Stomach (tissue), 4 donors: ENCODE measurements at regions not wholly inside any gene's neighbourhood (a gene's known extent, or its start where the extent isn't known, plus 50 kb on each side); places are given as distances from the start of the nearest gene placed in this dataset.

Source experiments
- EP300 ChIP-seq: sonication (generic); formaldehyde crosslinking; IDR thresholded peaks from one replicate; pipeline ENCODE4 v1.6.1; 2017; ENCODE audit warnings: antibody characterized with exemption
- POLR2A ChIP-seq, 4 donors: fragments of 450-650 bp; IDR thresholded peaks; one replicate each; pipeline ENCODE4 v1.6.1; 2016; ENCODE audit warnings: antibody characterized with exemption in 4 of 4, control low read depth in 2 of 4, mild to moderate bottlenecking in 1 of 4, moderate library complexity in 1 of 4
- POLR2AphosphoS5 ChIP-seq, 3 donors: sonication (generic); formaldehyde crosslinking; IDR thresholded peaks; one replicate each; pipeline ENCODE4 v1.6.1; 2016; ENCODE audit warnings: antibody characterized with exemption in 3 of 3
- TF ChIP-seq, protein P1 (sequence below), 7 experiments: fragments of 450-650 bp in 4 of 7; fragments of 200-600 bp in 3 of 7; sonication (generic) in 3 of 7; IDR thresholded peaks; one replicate each; pipeline ENCODE4 v1.5.1; 2016 to 2019; ENCODE audit warnings: antibody characterized with exemption in 7 of 7, control low read depth in 2 of 7, mild to moderate bottlenecking in 1 of 7

DNA sequence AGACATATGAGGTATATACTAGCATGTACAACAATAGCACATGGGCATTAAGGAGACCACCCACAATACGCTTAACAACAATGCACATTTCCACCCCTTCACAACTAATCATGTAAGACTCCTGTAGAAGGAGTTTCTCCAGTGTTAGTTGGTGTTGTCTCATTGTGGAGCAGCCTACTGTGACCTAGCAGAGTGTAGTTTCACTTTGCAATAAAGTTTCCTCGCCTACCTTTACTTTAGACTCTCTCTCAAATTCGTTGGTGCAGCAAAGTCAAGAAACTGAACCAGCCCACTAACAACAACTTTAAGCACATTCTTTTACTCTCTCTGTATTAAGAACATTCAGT lies 863.6 kb downstream of the FAM181B start:
- TF ChIP-seq, protein P1, sequence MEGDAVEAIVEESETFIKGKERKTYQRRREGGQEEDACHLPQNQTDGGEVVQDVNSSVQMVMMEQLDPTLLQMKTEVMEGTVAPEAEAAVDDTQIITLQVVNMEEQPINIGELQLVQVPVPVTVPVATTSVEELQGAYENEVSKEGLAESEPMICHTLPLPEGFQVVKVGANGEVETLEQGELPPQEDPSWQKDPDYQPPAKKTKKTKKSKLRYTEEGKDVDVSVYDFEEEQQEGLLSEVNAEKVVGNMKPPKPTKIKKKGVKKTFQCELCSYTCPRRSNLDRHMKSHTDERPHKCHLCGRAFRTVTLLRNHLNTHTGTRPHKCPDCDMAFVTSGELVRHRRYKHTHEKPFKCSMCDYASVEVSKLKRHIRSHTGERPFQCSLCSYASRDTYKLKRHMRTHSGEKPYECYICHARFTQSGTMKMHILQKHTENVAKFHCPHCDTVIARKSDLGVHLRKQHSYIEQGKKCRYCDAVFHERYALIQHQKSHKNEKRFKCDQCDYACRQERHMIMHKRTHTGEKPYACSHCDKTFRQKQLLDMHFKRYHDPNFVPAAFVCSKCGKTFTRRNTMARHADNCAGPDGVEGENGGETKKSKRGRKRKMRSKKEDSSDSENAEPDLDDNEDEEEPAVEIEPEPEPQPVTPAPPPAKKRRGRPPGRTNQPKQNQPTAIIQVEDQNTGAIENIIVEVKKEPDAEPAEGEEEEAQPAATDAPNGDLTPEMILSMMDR (IDR thresholded peaks at IDR 0.05) = no peak
- TF ChIP-seq POLR2A (IDR thresholded peaks at IDR 0.05) (no peak), EP300 (no peak), POLR2AphosphoS5 (IDR thresholded peaks at IDR 0.05) (no peak)
